ENCODE measurements at regions not wholly inside any gene's neighbourhood (a gene's known extent, or its start where the extent isn't known, plus 50 kb on each side); places are given as distances from the start of the nearest gene placed in this dataset.

DNA sequence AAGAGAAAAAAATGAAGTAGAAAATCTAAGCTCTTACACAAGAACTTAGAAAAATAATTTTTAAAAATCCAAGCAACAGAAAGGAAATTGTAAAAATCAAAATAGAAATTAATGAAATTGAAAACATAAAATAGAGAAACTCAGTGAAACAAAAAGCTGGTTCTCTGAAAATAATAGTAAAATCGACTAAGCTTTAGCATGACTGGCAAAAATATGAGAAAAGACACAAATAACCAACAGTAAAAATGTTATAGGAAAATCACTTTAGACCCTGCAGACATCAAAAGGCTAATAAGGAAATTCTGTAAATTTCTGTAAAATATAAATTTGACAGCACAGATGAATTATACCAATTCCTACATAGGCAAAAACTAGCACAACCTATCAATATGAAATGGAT is 768.9 kb upstream of the LRRTM1 start:
- WGBS, 2 donors, result 89 to 90% methylated on average over 1 of the region's 1 CpG
- no peak for DNase-seq

DNA sequence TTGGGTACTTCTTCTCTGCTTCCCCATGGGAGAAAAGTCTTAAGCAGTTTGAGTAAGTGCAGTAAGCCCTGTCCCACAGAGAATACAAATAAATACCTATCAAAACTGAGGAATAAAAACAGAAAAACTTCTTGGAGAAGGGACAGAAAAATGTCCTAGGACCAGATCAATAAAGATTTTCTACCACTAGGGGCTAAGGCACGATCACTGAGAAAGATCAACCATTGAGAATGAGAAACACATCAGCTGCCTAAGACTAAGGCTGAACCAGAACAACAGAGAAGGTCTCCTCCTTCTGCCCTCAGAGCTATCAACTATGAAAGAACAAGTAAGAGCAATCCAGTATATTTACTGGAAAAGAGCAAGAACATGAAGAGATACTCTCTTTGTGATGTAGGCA is 763.6 kb upstream of the LRRTM1 start:
- no peak for DNase-seq
- WGBS, 2 donors, result 59 to 83% methylated on average over 1 of the region's 1 CpG
- Histone ChIP-seq H3K9me3 (no peaks in the 10 kb centered on the region), H3K36me3 (ENCODE audit: low read depth, missing control alignments) (no peaks in the 10 kb centered on the region), H3K4me1 (no peaks in the 10 kb centered on the region), H3K4me3 (no peak overlapping the region), H3K27ac (no peak overlapping the region), H3K27me3 (no peaks in the 10 kb centered on the region)
- TF ChIP-seq POLR2A (IDR thresholded peaks at IDR 0.05) (no peak), CTCF (IDR thresholded peaks at IDR 0.05) (no peak)
- intact Hi-C loops (cut with DNase I; ENCODE audit: low total_unique reads), result no loop called here

More for the DNA sequence above, 768.9 kb upstream of the LRRTM1 start:
- H3K9me3 ChIP-seq, result no peaks in the 10 kb centered on the region
- no peak overlapping the region for H3K4me3 ChIP-seq
- no peaks in the 10 kb centered on the region for H3K27me3 ChIP-seq
- intact Hi-C loops (cut with DNase I; ENCODE audit: low total_unique reads), result no loop called here
- no peak for TF ChIP-seq CTCF (IDR thresholded peaks at IDR 0.05)
- no peak for TF ChIP-seq POLR2A (IDR thresholded peaks at IDR 0.05)
- no peak overlapping the region for H3K27ac ChIP-seq
- H3K36me3 ChIP-seq (ENCODE audit: low read depth, missing control alignments), result no peaks in the 10 kb centered on the region
- no peaks in the 10 kb centered on the region for H3K4me1 ChIP-seq

- H3K4me1 ChIP-seq, result no peaks in the 10 kb centered on the region
- H3K36me3 ChIP-seq (ENCODE audit: low read depth, missing control alignments), result no peaks in the 10 kb centered on the region
- H3K27me3 ChIP-seq, result no peaks in the 10 kb centered on the region
- H3K9me3 ChIP-seq, result no peaks in the 10 kb centered on the region
- TF ChIP-seq CTCF (IDR thresholded peaks at IDR 0.05) (no peak), POLR2A (IDR thresholded peaks at IDR 0.05) (no peak)
- intact Hi-C loops (cut with DNase I; ENCODE audit: low total_unique reads), result no loop called here
- DNase-seq, result no peak
- no peak overlapping the region for H3K27ac ChIP-seq
- WGBS, 2 donors, result 36 to 47% methylated on average over 2 of the region's 2 CpGs
- H3K4me3 ChIP-seq, result no peak overlapping the region
Observed at GRCh38 chr2:81061016-81061415, 756.5 kb upstream of the LRRTM1 start.

DNA sequence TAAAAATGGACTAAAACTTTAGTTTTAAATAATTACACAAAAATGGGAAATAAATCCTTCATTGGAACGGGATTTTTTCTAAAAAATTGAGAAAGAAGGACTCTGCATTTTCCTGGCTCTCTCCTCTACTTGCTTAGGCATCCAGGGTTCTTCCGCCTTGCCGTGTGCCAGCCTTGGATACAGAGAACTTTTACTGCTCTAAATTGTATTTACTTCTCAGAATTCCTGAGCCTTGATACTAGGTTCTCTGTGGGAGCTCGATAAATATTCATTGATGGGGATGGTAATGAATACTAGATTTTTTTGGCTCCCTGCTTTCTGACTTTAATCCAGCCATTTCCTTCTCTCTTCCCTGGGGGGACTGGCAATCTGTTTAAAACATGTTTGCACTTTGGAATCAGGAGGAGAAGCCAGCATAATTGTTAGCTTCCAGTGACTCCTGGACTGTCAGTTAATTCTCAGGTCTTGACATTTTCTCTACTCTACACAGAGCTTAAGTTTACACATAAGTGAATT is 746.1 kb upstream of the LRRTM1 start:
- 62 to 65% methylated on average over 4 of the region's 4 CpGs for WGBS, 2 donors
- Histone ChIP-seq H3K4me3 (no peak overlapping the region), H3K27ac (no peak overlapping the region), H3K27me3 (no peaks in the 10 kb centered on the region), H3K9me3 (no peaks in the 10 kb centered on the region), H3K36me3 (ENCODE audit: low read depth, missing control alignments) (no peaks in the 10 kb centered on the region), H3K4me1 (no peaks in the 10 kb centered on the region)
- DNase-seq, result no peak
- intact Hi-C loops (cut with DNase I; ENCODE audit: low total_unique reads), result no loop called here
- TF ChIP-seq POLR2A (IDR thresholded peaks at IDR 0.05) (no peak), CTCF (IDR thresholded peaks at IDR 0.05) (no peak)

GRCh38 chr2:81043681-81044080 is 739.1 kb upstream of the LRRTM1 start:
- Histone ChIP-seq H3K27ac (no peak overlapping the region), H3K27me3 (no peaks in the 10 kb centered on the region), H3K4me1 (no peaks in the 10 kb centered on the region), H3K36me3 (ENCODE audit: low read depth, missing control alignments) (no peaks in the 10 kb centered on the region), H3K9me3 (no peaks in the 10 kb centered on the region), H3K4me3 (no peak overlapping the region)
- no peak for TF ChIP-seq CTCF (IDR thresholded peaks at IDR 0.05)
- no peak for TF ChIP-seq POLR2A (IDR thresholded peaks at IDR 0.05)
- WGBS, 2 donors, result 61 to 72% methylated on average over 1 of the region's 1 CpG
- DNase-seq, result no peak
- intact Hi-C loops (cut with DNase I; ENCODE audit: low total_unique reads), result no loop called here

Measured in testis (tissue), 2 donors.